A549 (cell line): ENCODE measurements at regions not wholly inside any gene's neighbourhood (a gene's known extent, or its start where the extent isn't known, plus 50 kb on each side); places are given as distances from the start of the nearest gene placed in this dataset.

Experiments used
- ATAC-seq, 2 experiments: fragments of 200-7000 bp in 1 of 2; fragments of >200 bp in 1 of 2; cut with Nextera tagmentation in 1 of 2; cut with Tn5 transposase in 1 of 2; 3 replicates each; pipeline versions ENCODE4 v1.8.0 to v1.9.1; 2018 to 2020; ENCODE audit warnings: mild to moderate bottlenecking in 1 of 2, moderate library complexity in 1 of 2
- CTCF ChIA-PET: fragments of 300-600 bp; sonication (Branson Sonifier 250); formaldehyde crosslinking; extraction: SDS; loops from one replicate; lab custom pipeline; 2021; ENCODE audit warnings: antibody characterized with exemption, inconsistent platforms; lab: Yijun Ruan, JAX
- POLR2A ChIA-PET: fragments of 350-600 bp; formaldehyde crosslinking; extraction: SDS; loops from one replicate; lab custom pipeline; 2021; ENCODE audit warnings: antibody characterized with exemption, inconsistent platforms; lab: Yijun Ruan, JAX
- DNase-seq, 2 experiments: peaks; one replicate each; pipeline versions ENCODE4 v3.0.0 to v3.0.0-alpha.2; 2011 to 2016; ENCODE audit warnings: low read depth in 1 of 2, low spot score in 1 of 2
- FAIRE-seq: peaks from 2 replicates; lab custom pipeline; 2011; peaks lifted over from hg19 to GRCh38; lab: Jason Lieb, UNC
- H3K27ac ChIP-seq, 2 experiments: fragments of >200 bp; sonication (Bioruptor Twin); formaldehyde crosslinking; 3 replicates each; pipeline ENCODE4 v1.5.1; 2016 to 2017
- H3K4me1 ChIP-seq: fragments of >200 bp; sonication (Bioruptor Twin); formaldehyde crosslinking; 3 replicates; pipeline ENCODE4 v1.6.1; 2016
- H3K4me2 ChIP-seq: fragments of >200 bp; sonication (Bioruptor Twin); formaldehyde crosslinking; 3 replicates; pipeline ENCODE4 v1.6.1; 2016
- H3K4me3 ChIP-seq: fragments of >200 bp; sonication (Bioruptor Twin); formaldehyde crosslinking; 3 replicates; pipeline ENCODE4 v1.5.1; 2016
- H3K9me3 ChIP-seq: fragments of >200 bp; sonication (Bioruptor Twin); formaldehyde crosslinking; 3 replicates; pipeline ENCODE4 v1.6.1; 2016
- BCL3 ChIP-seq: fragments of >200 bp; sonication (Bioruptor Twin); formaldehyde crosslinking; IDR thresholded peaks from 3 replicates; pipeline ENCODE4 v1.6.1; 2016
- CEBPB ChIP-seq, 2 experiments: fragments of >200 bp in 1 of 2; sonication (Bioruptor Twin) in 1 of 2; formaldehyde crosslinking in 1 of 2; IDR thresholded peaks; 2 replicates each; pipeline ENCODE4 v1.6.1; 2012 to 2016
- CTCF ChIP-seq: fragments of >200 bp; sonication (Bioruptor Twin); formaldehyde crosslinking; IDR thresholded peaks from 3 replicates; pipeline ENCODE4 v1.5.1; 2016
- ELK1 ChIP-seq: fragments of 150-350 bp; IDR thresholded peaks from 2 replicates; pipeline ENCODE4 v1.6.1; 2014; ENCODE audit warnings: low read depth, mild to moderate bottlenecking, low read length
- GATA3 ChIP-seq: IDR thresholded peaks from 2 replicates; pipeline ENCODE4 v1.6.1; 2012; ENCODE audit warnings: borderline replicate concordance
- HEYL ChIP-seq: fragments of 250-450 bp; sonication (Bioruptor Pico); IDR thresholded peaks from 2 replicates; pipeline ENCODE4 v1.8.0; 2021; ENCODE audit warnings: mild to moderate bottlenecking, moderate library complexity
- MAFK ChIP-seq: fragments of 450-650 bp; IDR thresholded peaks from 2 replicates; pipeline ENCODE4 v1.6.1; 2014; ENCODE audit not compliant: partially characterized antibody
- MAX ChIP-seq: IDR thresholded peaks from 2 replicates; pipeline ENCODE4 v1.6.1; 2012
- MYC ChIP-seq: IDR thresholded peaks from 2 replicates; pipeline ENCODE4 v1.6.1; 2012; ENCODE audit warnings: mild to moderate bottlenecking, inconsistent platforms, low read length, improper control_type of control experiment, borderline replicate concordance
- NFE2L2 ChIP-seq: fragments of 150-350 bp; conservative IDR thresholded peaks from 2 replicates; pipeline ENCODE4 v1.6.1; 2014; ENCODE audit warnings: low read length
- NR3C1 ChIP-seq: fragments of >200 bp; sonication (Bioruptor Twin); formaldehyde crosslinking; IDR thresholded peaks from 3 replicates; pipeline ENCODE4 v1.6.1; 2017
- PBX3 ChIP-seq: IDR thresholded peaks from 2 replicates; pipeline ENCODE4 v1.6.1; 2012
- REST ChIP-seq: fragments of 200-600 bp; sonication (generic); IDR thresholded peaks from 2 replicates; pipeline ENCODE4 v1.6.1; 2016; ENCODE audit warnings: antibody characterized with exemption, mild to moderate bottlenecking, moderate library complexity
- TFCP2L1 ChIP-seq: fragments of 250-450 bp; sonication (Bioruptor Pico); IDR thresholded peaks from 2 replicates; pipeline ENCODE4 v1.5.0; 2021; ENCODE audit warnings: mild to moderate bottlenecking
- USF2 ChIP-seq: fragments of 450-650 bp; IDR thresholded peaks from 2 replicates; pipeline ENCODE4 v1.6.1; 2014; ENCODE audit warnings: antibody characterized with exemption
- ZC3H11A ChIP-seq: fragments of 450-650 bp; IDR thresholded peaks from 2 replicates; pipeline ENCODE4 v1.6.1; 2014; ENCODE audit warnings: antibody characterized with exemption, mild to moderate bottlenecking
- WGBS: methylation state at CpG from one replicate; pipeline ENCODE4 v1.1.6; 2017; ENCODE audit errors: missing lambda C conversion rate; 5-methylcytosine and 5-hydroxymethylcytosine counted together

GRCh38 chr21:32934829-32935228 is 90.9 kb upstream of the OLIG2 start:
- CTCF ChIA-PET: interaction anchor here (0.8 to 2.2 kb wide), 4 partner anchors 17 to 262 kb away, joined by 3 to 10 read pairs (median 4); no protein-coding TSS in a partner anchor
- DNase-seq: no peak
- TF ChIP-seq CEBPB (IDR thresholded peaks at IDR 0.05) (no peak), MYC (no peak), MAX (no peak), ZC3H11A (no peak), ELK1 (no peak), PBX3 (no peak), NR3C1 (no peak), BCL3 (no peak), MAFK (no peak), REST (no peak), GATA3 (no peak), NFE2L2 (no peak), HEYL (no peak), TFCP2L1 (CRISPR knock-in tag) (no peak), CTCF (no peak), USF2 (no peak)
- H3K4me2 ChIP-seq: no peak overlapping the region
- no peaks in the 10 kb centered on the region for H3K9me3 ChIP-seq
- ATAC-seq: no peak
- FAIRE-seq: no peak
- no peak overlapping the region for H3K27ac ChIP-seq
- H3K4me3 ChIP-seq: no peak overlapping the region
- POLR2A ChIA-PET: no interaction called here
- 50% methylated on average over 2 of the region's 3 CpGs for WGBS
- no peaks in the 10 kb centered on the region for H3K4me1 ChIP-seq
